Hepatocyte (in vitro differentiated cells): ENCODE measurements at regions not wholly inside any gene's neighbourhood (a gene's known extent, or its start where the extent isn't known, plus 50 kb on each side); places are given as distances from the start of the nearest gene placed in this dataset.

Source experiments
- CTCF ChIP-seq: fragments of 200-600 bp; sonication (generic); IDR thresholded peaks from 2 replicates; pipeline ENCODE4 v1.5.1; 2016; ENCODE audit warnings: antibody characterized with exemption, mild to moderate bottlenecking; ENCODE audit not compliant: poor library complexity
- EZH2phosphoT487 ChIP-seq: fragments of 200-600 bp; sonication (generic); IDR thresholded peaks from one replicate; pipeline ENCODE4 v1.6.1; 2018; ENCODE audit warnings: antibody characterized with exemption, mild to moderate bottlenecking, low read depth, moderate library complexity; ENCODE audit not compliant: unreplicated experiment, severe bottlenecking

GRCh38 chr2:61636686-61637085, 98.5 kb upstream of the XPO1 start:
- TF ChIP-seq CTCF: no peak
- TF ChIP-seq EZH2phosphoT487: no peak
